ENCODE measurements at regions not wholly inside any gene's neighbourhood (a gene's known extent, or its start where the extent isn't known, plus 50 kb on each side); places are given as distances from the start of the nearest gene placed in this dataset.

DNA sequence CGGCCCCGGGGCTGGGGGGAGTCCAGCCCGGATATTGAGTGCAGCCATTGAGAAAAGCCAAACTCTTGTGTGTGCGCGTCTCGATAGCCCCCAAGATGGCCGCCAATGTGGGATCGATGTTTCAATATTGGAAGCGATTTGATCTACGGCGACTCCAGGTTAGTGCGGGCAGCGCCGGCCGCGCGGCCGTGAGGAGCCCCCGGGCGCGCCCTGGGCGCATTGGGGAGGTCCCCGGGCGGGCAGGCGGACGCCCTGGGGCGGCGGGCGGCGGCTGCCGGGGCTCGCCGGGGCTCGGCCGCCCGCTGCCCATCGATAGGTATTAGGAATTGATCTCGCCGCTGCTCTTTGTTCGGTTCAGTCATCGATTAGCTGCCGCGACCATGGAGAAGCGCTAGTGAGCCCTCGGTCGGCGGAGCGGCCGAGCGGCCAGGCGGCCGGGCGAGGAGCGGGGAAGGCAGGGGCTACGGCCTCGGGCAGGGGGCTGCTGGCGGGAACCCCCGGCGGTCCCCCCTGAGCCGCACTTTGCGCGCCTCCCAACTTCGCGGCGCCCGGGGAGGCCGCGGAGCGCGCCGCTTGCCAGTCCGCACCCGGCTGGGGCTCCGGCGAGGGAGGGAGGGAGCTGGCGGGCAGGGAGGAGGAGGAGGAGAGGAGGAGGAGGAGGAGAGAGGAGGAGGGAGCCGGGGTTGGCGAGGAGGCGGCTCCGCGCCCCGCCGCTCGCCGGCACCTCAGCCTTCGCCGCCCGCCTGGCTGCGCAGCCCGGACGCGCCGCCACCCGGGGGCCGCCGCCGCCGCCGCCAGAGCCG lies 113.9 kb upstream of the MYL2 start, which contains the start of gene CUX2:
- TF ChIP-seq, protein P1, sequence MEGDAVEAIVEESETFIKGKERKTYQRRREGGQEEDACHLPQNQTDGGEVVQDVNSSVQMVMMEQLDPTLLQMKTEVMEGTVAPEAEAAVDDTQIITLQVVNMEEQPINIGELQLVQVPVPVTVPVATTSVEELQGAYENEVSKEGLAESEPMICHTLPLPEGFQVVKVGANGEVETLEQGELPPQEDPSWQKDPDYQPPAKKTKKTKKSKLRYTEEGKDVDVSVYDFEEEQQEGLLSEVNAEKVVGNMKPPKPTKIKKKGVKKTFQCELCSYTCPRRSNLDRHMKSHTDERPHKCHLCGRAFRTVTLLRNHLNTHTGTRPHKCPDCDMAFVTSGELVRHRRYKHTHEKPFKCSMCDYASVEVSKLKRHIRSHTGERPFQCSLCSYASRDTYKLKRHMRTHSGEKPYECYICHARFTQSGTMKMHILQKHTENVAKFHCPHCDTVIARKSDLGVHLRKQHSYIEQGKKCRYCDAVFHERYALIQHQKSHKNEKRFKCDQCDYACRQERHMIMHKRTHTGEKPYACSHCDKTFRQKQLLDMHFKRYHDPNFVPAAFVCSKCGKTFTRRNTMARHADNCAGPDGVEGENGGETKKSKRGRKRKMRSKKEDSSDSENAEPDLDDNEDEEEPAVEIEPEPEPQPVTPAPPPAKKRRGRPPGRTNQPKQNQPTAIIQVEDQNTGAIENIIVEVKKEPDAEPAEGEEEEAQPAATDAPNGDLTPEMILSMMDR (IDR thresholded peaks at IDR 0.05) = no peak
- TF ChIP-seq POLR2A (IDR thresholded peaks at IDR 0.05) = no peak

Measured in uterus (tissue), 2 donors.